ENCODE measurements at regions not wholly inside any gene's neighbourhood (a gene's known extent, or its start where the extent isn't known, plus 50 kb on each side); places are given as distances from the start of the nearest gene placed in this dataset.
A peak's percentile ranks its signal among the peaks of the same experiment; 100 is the strongest.

DNA sequence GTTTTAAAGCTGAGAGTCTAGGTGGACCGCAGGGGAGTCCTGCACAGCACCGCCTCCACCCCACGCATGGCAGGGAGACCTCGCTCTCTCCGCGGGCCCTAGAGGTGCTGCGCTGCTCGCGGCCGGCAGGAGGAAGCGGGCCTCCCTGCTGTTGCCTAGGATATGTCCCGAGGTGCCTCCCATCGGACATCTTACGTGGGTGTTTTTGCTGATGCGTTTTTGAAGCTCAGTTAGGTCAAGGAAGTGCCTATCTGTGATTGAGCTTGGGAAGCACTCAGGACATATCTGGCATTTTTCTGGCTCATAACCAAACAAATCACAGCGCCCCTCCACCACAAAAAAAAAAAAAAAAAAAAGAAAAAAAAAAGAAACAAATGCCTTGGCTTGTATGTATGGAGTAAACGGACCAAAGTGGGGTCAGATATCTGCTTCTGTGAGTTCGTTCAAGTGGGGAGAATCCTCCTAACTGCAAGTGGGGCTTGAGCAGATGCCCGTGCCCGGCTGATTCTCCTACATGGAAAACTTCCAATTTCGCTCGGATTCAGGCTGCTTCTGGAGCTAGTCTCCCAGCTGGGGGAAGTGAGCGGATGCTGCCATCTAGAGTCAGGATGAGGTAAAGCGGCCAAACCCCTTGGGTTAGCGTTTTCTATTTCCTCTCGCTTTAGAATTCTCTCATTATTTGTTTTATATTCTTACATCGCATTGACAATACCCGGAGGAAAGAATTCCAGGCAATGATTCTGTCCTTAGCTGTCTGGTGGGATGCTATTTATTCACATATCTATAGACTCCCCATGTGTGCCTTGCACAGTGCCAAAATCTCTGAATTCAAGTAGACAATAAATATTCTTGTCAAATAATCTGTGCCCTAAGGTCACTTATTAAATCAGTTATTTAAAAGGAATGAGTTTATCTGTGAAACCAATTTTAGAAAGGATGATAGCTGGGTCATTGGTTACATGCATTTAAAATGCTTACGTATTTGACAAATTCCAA, 95.3 kb downstream of the CD8B2 start:
- peak; percentile 94 for ATAC-seq
- Mint-ChIP-seq H3K36me3 (ENCODE audit: low read depth) (no peaks in the 10 kb centered on the region), H3K27ac (no peak overlapping the region), H3K4me3 (peak overlapping the region; percentile 79), H3K9me3 (peaks cover 2% of the 10 kb centered on the region), H3K27me3 (peaks cover 48% of the 10 kb centered on the region), H3K4me1 (ENCODE audit: low read depth) (peaks cover 9% of the 10 kb centered on the region)
- CTCF ChIA-PET: interaction anchor here (0.6 to 4.5 kb wide), 26 partner anchors 9 to 1257 kb away, joined by 3 to 31 read pairs (median 4); no protein-coding TSS in a partner anchor
- peak; percentile 71 for DNase-seq
- POLR2A ChIA-PET: interaction anchor here (0.9 kb wide), 2 partner anchors 48 to 472 kb away, joined by 3 read pairs; no protein-coding TSS in a partner anchor
- intact Hi-C loops (cut with micrococcal nuclease): no loop called here
- TF ChIP-seq, protein P1, sequence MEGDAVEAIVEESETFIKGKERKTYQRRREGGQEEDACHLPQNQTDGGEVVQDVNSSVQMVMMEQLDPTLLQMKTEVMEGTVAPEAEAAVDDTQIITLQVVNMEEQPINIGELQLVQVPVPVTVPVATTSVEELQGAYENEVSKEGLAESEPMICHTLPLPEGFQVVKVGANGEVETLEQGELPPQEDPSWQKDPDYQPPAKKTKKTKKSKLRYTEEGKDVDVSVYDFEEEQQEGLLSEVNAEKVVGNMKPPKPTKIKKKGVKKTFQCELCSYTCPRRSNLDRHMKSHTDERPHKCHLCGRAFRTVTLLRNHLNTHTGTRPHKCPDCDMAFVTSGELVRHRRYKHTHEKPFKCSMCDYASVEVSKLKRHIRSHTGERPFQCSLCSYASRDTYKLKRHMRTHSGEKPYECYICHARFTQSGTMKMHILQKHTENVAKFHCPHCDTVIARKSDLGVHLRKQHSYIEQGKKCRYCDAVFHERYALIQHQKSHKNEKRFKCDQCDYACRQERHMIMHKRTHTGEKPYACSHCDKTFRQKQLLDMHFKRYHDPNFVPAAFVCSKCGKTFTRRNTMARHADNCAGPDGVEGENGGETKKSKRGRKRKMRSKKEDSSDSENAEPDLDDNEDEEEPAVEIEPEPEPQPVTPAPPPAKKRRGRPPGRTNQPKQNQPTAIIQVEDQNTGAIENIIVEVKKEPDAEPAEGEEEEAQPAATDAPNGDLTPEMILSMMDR (IDR thresholded peaks at IDR 0.05): peak; percentile 92

DNA sequence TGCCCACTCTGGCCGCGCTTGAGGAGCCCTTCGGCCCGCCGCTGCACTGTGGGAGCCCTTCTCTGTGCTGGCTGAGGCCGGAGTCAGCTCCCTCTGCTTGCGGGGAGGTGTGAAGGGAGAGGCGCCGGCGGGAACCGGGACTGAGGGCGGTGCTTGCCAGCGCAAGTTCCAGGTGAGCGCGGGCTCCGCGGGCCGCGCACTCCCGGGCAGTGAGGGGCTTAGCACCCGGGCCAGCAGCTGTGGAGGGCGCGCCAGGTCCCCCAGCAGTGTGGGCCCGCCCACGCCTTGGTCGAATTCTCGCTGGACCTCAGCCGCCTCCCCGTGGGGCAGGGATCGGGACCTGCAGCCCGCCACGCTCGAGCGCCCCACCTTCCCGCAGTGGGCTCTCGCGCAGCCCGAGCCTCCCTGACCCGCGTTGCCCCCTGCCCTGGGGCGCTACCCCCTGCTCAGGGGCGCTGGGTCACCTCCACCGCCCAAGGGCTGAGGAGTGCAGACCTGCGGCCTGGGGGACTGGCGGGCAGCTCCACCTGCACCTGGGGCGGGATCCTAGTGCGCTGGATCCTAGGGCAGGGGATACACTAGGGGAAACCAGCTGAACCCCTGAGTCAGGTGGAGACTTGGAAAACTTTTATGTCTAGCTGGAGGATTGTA, 97.3 kb downstream of the CD8B2 start:
- H3K36me3 Mint-ChIP-seq (ENCODE audit: low read depth): no peaks in the 10 kb centered on the region
- no peak overlapping the region for H3K4me3 Mint-ChIP-seq
- peaks cover 2% of the 10 kb centered on the region for H3K9me3 Mint-ChIP-seq
- TF ChIP-seq, protein P1 (IDR thresholded peaks at IDR 0.05): no peak
- DNase-seq (no peak), ATAC-seq (no peak)
- intact Hi-C loops (cut with micrococcal nuclease): no loop called here
- POLR2A ChIA-PET: no interaction called here
- CTCF ChIA-PET: interaction anchor here (1.1 kb wide), 2 partner anchors 10 to 11 kb away, joined by 4 to 5 read pairs; no protein-coding TSS in a partner anchor
- no peak overlapping the region for H3K27ac Mint-ChIP-seq
- H3K27me3 Mint-ChIP-seq: peaks cover 36% of the 10 kb centered on the region
- H3K4me1 Mint-ChIP-seq (ENCODE audit: low read depth): peaks cover 9% of the 10 kb centered on the region

DNA sequence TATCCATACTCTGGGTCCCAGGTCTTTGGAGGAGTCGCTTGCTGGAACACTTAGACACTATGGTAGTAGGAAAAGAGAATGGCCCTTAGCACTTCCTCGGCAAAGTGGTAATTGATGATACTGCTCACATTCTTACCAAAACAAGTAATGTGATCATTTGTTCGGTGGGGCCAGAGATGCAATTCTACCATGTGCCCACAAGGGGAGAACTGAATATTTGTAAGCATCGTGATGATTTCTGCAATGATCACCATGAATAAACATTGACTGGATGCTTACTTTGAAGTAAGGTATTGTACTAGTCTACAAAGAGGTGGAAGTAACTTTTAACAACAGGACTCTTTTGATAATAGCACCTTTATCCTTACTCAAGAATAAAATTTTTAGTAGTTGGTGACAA, 109.7 kb downstream of the CD8B2 start:
- DNase-seq (no peak), ATAC-seq (no peak)
- Mint-ChIP-seq H3K9me3 (no peaks in the 10 kb centered on the region), H3K27ac (no peak overlapping the region), H3K4me1 (ENCODE audit: low read depth) (no peaks in the 10 kb centered on the region), H3K4me3 (no peak overlapping the region), H3K27me3 (peaks cover 11% of the 10 kb centered on the region), H3K36me3 (ENCODE audit: low read depth) (no peaks in the 10 kb centered on the region)
- POLR2A ChIA-PET: no interaction called here
- TF ChIP-seq, protein P1 (IDR thresholded peaks at IDR 0.05): peak; percentile 47
- intact Hi-C loops (cut with micrococcal nuclease): no loop called here
- CTCF ChIA-PET: interaction anchor here (0.8 to 0.9 kb wide), 2 partner anchors 9 to 41 kb away, joined by 3 read pairs; no protein-coding TSS in a partner anchor

DNA sequence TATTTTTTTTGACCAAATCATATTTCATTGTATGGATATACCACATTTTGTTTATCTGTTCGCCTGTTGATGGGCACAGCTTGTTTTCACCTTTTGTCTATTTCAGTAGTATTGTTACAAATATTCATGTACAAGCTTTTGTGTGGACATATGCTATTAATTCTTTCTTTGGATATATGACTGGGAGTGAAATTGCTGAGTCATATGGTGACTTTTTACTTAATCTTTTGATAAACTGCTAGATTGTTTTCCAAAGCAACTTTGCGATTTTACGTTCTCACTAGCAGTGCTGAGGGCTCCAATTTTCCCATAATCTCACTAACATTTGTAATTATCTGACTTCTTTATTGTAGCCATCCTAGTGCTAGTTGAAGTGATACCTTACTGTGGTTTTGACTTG, 112.4 kb downstream of the CD8B2 start:
- TF ChIP-seq, protein P1 (IDR thresholded peaks at IDR 0.05): no peak
- POLR2A ChIA-PET: no interaction called here
- no peak overlapping the region for H3K4me3 Mint-ChIP-seq
- ATAC-seq (no peak), DNase-seq (no peak)
- no peaks in the 10 kb centered on the region for H3K36me3 Mint-ChIP-seq (ENCODE audit: low read depth)
- peaks cover 10% of the 10 kb centered on the region for H3K27me3 Mint-ChIP-seq
- H3K9me3 Mint-ChIP-seq: no peaks in the 10 kb centered on the region
- H3K4me1 Mint-ChIP-seq (ENCODE audit: low read depth): no peaks in the 10 kb centered on the region
- H3K27ac Mint-ChIP-seq: no peak overlapping the region
- intact Hi-C loops (cut with micrococcal nuclease): no loop called here
- CTCF ChIA-PET: no interaction called here
